Gastroesophageal sphincter (tissue), 3 donors: ENCODE measurements at regions not wholly inside any gene's neighbourhood (a gene's known extent, or its start where the extent isn't known, plus 50 kb on each side); places are given as distances from the start of the nearest gene placed in this dataset.

ENCODE experiments used
- EP300 ChIP-seq: sonication (generic); formaldehyde crosslinking; IDR thresholded peaks from one replicate; pipeline ENCODE4 v1.6.1; 2017; ENCODE audit warnings: antibody characterized with exemption, mild to moderate bottlenecking
- POLR2A ChIP-seq, 2 donors: fragments of 450-650 bp; IDR thresholded peaks; one replicate each; pipeline ENCODE4 v1.6.1; 2017; ENCODE audit warnings: antibody characterized with exemption in 2 of 2, mild to moderate bottlenecking in 2 of 2, moderate library complexity in 1 of 2
- POLR2AphosphoS5 ChIP-seq: sonication (generic); formaldehyde crosslinking; IDR thresholded peaks from one replicate; pipeline ENCODE4 v1.6.1; 2017; ENCODE audit warnings: antibody characterized with exemption
- TF ChIP-seq, protein P1 (sequence below), 4 experiments: fragments of 200-600 bp in 2 of 4; fragments of 450-650 bp in 2 of 4; sonication (generic) in 1 of 4; IDR thresholded peaks; one replicate each; pipeline ENCODE4 v1.5.1; 2017 to 2019; ENCODE audit warnings: antibody characterized with exemption in 4 of 4, mild to moderate bottlenecking in 2 of 4, moderate library complexity in 2 of 4

DNA sequence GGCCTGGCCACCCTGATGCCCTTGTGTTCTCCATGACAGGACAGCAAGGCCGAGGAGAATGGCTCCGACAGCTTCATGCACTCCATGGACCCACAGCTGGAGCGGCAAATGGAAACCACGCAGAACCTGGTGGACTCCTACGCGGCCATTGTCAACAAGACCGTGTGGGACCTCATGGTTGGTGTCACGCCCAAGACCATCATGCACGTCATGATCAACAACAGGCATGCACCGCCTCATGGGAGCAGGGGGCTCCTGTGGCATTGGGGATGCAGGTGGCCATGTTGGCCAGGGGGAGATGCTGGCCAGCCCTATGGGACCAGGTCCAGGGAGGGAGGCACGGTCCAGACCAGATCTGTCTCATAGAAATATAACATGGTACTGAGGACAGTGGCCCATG lies 62.9 kb downstream of the GOLGA8B start:
- TF ChIP-seq POLR2AphosphoS5 (no peak), POLR2A (IDR thresholded peaks at IDR 0.05) (no peak), EP300 (no peak)
- TF ChIP-seq, protein P1, sequence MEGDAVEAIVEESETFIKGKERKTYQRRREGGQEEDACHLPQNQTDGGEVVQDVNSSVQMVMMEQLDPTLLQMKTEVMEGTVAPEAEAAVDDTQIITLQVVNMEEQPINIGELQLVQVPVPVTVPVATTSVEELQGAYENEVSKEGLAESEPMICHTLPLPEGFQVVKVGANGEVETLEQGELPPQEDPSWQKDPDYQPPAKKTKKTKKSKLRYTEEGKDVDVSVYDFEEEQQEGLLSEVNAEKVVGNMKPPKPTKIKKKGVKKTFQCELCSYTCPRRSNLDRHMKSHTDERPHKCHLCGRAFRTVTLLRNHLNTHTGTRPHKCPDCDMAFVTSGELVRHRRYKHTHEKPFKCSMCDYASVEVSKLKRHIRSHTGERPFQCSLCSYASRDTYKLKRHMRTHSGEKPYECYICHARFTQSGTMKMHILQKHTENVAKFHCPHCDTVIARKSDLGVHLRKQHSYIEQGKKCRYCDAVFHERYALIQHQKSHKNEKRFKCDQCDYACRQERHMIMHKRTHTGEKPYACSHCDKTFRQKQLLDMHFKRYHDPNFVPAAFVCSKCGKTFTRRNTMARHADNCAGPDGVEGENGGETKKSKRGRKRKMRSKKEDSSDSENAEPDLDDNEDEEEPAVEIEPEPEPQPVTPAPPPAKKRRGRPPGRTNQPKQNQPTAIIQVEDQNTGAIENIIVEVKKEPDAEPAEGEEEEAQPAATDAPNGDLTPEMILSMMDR (IDR thresholded peaks at IDR 0.05): no peak
